Dedifferentiated amniotic fluid mesenchymal stem cell (primary cell): ENCODE measurements at regions not wholly inside any gene's neighbourhood (a gene's known extent, or its start where the extent isn't known, plus 50 kb on each side); places are given as distances from the start of the nearest gene placed in this dataset.
A peak's percentile ranks its signal among the peaks of the same experiment; 100 is the strongest.

Experiments used
- DNase-seq: peaks from one replicate; pipeline ENCODE4 v3.0.0-alpha.2; 2016; ENCODE audit errors: extremely low spot score

DNA sequence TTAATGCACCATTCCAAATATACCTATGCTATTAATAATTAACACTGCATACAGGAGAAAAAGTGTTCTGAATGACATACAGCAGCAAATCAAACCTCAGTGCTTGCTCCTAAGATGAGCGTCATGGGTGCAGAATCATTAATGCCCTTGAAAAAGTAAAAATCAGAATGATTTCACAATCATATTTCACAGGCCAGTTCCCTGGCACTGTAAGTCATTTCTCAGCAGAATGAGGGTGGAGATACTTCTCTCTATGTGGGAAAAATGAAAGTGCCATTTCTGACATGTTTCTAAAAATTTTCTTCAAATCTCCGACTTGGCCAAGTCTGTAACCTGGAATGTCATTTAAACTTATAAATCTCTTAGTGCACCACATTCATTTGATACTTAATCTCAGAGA, 549.8 kb upstream of the AGTR1 start:
- DNase-seq: peak; percentile 24

- no peak for DNase-seq
These were observed 548.1 kb upstream of the AGTR1 start for GRCh38 chr3:148149556-148149955.

- no peak for DNase-seq
These were observed 547.6 kb upstream of the AGTR1 start for GRCh38 chr3:148150141-148150540.

DNA sequence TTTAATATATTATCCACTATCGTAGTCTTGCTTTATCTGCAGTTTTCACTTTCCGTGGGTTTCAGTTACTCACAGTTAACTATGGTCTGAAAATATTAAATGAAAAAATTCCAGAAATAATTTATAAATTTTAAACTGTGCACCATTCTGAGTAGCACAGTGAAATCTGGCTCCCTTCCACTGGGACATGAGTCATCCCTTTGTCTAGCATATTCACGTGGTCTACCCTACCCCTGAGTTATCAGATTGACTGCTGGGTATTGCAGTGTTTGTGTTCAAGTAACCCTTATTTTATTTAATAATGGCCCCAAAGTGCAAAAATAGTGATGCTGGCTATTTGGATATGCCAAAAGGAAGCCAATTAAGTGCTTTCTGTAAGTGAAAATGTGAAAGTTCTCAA, 539.5 kb upstream of the AGTR1 start:
- no peak for DNase-seq

DNA sequence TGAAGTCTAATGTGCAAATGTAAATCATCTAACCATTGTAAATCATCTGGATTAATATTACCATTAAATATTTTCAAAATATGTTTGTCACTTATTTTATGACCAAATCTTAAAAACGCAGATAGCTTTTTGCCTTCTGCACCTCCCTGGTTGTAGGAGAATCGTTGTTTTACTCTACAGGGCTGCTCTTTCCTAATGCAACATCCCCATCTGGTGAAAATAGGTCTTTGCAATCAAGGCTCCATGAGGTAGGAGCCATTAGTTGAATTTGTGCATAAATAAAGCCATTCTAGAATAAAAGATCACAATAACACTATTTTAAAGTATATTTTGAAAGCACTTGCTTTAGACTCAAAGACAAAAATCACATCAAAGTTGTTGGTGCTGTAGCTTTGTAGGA, 535.6 kb upstream of the AGTR1 start:
- no peak for DNase-seq

DNA sequence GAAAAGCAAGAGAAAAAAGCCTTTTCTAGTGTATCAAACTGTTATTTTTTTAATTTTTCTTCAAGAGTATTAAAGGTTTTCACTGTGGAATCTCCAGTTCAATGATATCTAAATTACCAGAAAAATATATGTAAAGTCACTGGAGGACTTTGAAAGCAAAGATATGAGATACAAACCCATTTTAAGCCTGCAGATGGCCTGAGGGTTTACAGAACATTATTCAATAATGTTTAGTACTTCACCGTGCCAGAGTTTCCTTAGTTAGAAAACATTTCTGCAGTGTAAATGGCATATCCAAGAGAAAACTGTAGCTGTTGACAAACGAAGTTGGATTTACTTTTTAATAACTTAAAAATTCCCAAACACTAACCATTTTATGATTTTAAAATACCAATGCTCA, 529.4 kb upstream of the AGTR1 start:
- DNase-seq: no peak

DNA sequence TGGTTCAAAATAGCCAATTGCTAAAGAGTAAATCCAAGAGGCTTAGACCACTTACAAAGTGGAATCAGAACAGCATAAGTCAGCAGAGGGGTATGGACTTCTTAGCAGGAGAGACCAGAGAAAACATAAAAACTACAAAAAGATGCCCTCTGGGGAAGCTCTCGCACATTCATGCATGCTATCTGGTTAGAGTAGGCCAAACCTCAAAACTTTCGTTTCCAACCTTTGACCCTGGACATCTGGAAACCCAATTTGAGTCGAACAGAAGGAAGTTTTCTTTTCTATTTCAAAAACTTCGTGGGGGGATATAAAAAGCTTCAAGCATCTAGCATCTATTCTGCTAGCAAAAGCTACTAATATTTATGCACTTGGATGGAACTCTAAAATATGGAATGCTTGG, 523.9 kb upstream of the AGTR1 start:
- DNase-seq: peak; percentile 48

DNA sequence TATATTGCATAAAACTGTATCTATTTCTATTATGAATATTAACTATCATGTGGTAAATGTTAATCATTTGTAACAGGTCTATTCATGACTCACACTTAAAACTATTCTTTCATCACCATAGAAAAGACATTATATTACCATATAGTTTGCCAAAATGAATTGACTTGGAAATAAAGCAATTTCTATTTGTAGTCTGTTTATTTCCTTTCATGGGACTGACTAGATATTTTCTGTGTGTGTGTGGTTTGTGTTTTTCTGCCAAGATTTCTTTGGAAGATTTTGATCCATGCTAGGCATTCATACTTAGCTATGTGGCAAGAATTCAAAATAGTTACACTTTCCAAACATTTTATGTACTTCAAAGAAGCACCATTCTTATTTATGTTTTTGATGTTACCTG, 522.5 kb upstream of the AGTR1 start:
- DNase-seq: peak; percentile 71

DNA sequence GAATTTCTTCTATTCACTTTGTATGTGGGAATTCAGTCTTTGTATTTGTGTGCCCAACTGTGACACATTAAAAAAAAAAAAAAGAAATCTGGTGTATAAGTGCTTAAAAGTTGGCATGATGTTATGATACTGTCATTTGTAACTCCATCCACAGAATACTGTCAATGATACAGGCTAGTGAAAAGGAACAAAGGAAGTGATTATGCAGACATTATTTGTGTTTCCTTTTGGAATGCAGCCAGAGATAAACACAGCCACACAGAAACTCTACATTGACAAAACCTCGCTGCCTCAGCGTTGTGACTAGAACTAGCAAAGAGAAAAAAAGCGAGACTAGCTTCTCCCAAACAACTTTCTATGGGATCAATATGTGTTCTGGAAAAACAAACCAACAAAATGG, 519.2 kb upstream of the AGTR1 start:
- no peak for DNase-seq

DNA sequence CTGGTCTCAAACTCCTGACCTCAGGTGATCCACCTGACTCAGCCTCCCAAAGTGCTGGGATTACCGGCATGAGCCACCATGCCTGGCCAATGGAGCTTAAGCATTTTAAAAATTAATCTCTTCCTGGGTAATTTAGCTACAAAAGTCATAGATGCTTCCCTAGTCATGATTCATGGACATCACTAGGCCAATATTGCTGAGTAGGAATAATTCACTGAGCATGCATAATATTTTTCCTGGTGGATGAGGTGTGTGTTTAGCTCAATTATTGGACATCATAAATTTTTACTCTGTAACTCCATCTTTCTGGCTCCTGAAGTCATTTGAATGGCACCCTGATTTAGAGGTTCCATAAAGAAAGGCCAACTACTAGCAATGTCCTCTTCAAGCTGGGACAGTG, 512.9 kb upstream of the AGTR1 start:
- no peak for DNase-seq

DNA sequence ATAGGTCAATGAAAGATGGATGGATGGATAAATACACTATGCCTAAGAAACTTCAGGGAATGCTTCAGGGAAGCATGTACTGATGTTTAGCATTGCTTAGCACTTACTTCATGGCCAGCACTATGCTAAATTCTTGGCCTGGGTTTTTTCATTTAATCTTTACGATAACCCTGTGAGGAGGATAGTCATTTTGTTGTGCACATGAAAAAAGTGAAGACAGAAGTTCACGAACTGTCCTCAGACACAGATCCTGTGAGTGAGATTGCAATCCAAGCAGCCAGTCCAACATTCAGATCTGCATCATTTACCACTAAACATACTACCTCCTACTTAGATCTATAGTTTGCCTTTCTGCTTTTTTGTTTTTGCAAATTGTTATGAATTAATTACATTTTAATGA, 510.8 kb upstream of the AGTR1 start:
- no peak for DNase-seq

GRCh38 chr3:148187296-148187695, 510.4 kb upstream of the AGTR1 start:
- no peak for DNase-seq

DNA sequence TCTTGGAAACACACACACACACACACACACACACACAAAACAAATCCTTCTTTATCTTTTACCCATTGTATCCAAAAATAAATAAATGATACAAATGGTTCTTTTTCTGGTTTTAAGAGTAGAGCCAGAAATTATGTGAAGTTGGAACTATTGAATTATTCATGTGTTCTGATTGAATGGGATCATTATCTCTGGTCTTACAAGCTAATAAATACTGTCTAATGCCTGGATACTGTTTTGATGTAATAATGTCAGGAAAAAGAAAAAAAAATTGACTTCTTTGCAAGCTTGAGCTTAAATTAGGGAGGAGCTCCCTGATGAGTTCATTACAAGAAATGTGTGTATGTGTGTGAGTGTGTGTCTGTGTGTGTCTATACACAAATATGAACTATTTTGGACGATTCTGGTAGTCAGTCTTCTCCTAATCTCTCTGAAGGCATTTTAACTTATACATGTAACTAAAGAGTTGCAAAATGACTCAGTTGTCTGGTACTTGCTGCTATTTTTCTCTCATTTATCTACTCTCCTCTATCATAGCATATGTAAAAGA, 507.2 kb upstream of the AGTR1 start:
- peak; percentile 22 for DNase-seq

DNA sequence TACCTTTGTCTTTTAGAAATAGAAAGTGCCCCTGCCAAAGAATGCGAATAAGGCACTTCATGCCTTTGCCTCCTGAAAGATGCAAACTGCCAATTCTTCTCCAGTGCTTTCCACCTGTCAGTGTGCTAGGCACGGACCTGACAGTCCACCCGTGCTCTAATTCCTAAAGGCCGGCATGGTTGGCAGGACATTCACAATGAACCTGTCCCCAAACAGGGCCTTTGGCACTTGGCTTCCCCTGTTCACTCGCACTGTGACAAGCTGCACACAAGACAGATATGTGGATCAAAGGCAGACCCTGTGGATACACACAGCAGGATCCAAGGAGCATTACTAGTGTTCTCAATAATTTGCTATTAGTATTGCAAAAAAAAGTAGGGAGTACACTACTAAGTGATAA, 505.7 kb upstream of the AGTR1 start:
- DNase-seq: no peak

DNA sequence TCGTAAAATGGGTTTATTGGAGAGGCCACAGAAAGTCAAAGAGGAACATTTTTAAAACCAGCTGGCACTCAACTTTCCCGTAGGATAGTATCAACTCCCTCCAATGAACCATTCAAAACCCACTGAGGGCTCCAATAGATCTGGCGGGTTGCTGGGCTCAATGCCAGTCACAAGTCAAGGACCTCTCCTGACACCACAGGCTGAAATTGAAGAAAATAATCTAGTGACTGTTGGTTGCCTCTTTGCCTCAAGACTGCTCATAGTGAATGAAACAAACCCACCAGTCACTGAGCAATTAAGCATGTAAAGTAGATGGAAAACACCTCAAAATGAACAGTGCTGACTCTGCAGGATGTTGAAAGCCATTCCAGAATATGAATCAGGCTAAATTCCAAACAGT, 500.6 kb upstream of the AGTR1 start:
- no peak for DNase-seq

DNA sequence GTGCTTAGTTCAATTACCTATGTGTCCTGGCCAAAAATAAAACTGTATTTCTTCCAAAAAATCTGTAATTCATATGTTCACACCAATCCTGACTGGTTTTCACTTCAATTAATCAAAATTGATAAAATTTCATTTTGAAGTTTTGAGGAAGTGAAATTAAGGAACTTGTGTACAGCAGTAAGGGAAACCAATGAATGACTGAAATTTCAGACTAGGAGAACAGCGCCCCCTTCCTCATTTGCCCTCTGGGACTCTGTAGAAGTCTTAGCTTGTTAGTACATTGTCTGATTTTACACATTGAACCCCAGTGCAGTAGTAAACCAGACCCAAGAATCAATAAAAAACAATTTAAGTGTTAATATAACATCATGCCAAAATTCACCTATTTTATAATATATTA, 495.3 kb upstream of the AGTR1 start:
- no peak for DNase-seq

GRCh38 chr3:148203297-148204010, 494.2 kb upstream of the AGTR1 start:
- DNase-seq: no peak

DNA sequence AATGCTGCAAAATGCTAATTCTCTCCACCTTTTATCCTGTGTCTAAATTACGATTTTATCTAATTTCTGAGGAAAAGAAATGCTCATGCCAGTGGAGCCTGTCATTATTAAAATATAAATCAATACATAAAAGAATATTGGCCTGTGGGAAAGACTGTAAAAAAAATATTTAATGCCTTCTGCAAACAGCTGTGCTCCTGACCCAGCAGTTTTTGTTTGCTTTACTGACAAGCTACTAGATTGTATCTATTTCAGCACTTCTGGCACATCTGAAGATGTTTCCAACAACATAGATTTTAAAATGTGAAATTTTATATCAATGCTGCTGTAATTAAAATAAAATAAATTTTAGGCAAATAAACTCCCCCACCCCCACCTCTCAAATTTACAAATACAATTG, 493.6 kb upstream of the AGTR1 start:
- no peak for DNase-seq

- no peak for DNase-seq
These were observed 491.7 kb upstream of the AGTR1 start for GRCh38 chr3:148205977-148206376.

DNA sequence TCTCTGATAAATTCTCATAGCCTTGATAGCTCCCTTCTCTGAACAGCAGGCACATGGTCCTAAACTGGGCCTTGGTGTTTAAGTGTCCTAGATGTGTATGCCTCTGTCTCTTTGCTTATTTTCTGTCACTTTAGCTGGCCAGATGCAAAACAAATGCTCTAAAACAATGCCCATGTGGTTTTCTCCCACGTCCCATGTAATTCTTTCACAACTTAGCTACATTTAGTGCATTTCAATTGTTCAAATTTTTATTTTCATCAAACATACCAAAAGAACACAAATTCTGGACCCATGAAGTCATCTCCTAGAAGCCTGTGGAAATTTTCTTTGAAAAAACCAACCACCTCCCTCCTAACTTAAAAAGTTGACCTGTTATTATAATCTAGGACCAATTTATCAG, 491.3 kb upstream of the AGTR1 start:
- DNase-seq: no peak

DNA sequence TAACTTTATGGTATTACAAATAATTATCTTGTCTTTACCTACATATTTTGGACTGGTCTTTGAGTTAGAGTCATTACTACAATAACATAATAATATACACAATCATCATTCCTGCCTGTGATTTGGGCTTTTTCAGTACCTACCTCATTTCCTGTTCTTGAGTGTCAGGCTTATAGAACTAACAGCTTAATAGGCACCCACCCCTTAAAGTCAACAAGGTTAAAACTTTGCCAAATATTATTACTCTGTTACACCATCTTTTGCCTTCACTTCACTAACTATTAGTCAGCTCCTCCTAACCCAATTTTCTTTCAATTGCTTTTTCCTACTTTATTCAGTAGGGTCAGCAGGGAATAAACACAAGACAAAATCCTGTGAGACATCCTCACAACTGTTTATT, 488.7 kb upstream of the AGTR1 start:
- no peak for DNase-seq

DNA sequence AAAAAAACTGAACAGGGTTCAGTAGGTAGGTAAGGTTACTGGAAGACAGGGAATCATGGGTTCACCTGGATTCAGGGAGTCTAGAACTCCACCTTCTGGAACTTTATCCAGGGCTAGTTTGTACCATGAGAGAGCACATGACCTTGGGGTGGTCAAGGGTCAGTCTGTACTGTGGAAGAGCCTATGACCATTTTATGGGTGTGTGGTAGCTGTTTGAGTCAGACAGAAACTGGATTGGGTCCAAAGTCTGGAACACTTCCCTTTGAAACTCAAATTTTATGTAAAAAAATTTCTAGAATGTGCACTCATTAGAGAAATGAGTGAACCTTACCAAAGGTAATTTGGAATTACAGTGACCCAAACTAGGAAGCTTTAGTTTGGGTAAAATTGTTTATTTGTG, 486.0 kb upstream of the AGTR1 start:
- no peak for DNase-seq

DNA sequence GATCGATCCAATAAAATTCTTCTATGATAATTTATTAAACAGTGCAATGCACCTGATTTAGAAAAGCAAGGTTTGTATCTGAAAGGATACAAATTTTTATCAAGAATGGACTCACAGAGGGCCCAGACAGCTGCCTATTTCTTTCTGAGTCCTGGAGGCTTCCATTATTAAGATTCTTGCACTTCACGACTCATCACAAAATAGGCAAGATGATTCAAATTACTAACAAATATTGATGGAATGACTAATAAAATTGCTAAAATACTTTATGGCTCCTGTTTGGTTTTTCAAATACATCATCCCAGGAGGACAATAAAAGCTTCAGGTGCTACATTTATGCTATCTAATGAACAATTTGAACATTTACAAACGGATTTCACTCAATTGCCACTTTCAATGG, 483.0 kb upstream of the AGTR1 start:
- DNase-seq: no peak

GRCh38 chr3:148217317-148217716, 480.4 kb upstream of the AGTR1 start:
- DNase-seq: no peak
